Left colon (tissue), 2 donors: ENCODE measurements at regions not wholly inside any gene's neighbourhood (a gene's known extent, or its start where the extent isn't known, plus 50 kb on each side); places are given as distances from the start of the nearest gene placed in this dataset.

Experiments used
- ATAC-seq: fragments of 200-7000 bp; cut with Tn5 transposase; one replicate; pipeline ENCODE4 v1.9.1; 2020; ENCODE audit warnings: mild to moderate bottlenecking, moderate library complexity
- DNase-seq, 2 donors: peaks; one replicate each; pipeline ENCODE4 v3.0.0-alpha.2; 2020
- intact Hi-C, 2 donors: fragments of 100-400 bp; cut with DNase I in 1 of 2; cut with micrococcal nuclease in 1 of 2; formaldehyde crosslinking; loops; one replicate each; pipeline versions ENCODE4 v1.11.2 to v1.14.0; 2022; cut with DNase I, micrococcal nuclease
- donor health status: DM: no; HTN: no; CAD: no.
- donor health status: DM: yes; HTN: yes; CAD: no.

GRCh38 chr18:39835303-39836030 lies 2119.6 kb upstream of the PIK3C3 start:
- intact Hi-C loops: no loop called here
- no peak for ATAC-seq
- no peak for DNase-seq

DNA sequence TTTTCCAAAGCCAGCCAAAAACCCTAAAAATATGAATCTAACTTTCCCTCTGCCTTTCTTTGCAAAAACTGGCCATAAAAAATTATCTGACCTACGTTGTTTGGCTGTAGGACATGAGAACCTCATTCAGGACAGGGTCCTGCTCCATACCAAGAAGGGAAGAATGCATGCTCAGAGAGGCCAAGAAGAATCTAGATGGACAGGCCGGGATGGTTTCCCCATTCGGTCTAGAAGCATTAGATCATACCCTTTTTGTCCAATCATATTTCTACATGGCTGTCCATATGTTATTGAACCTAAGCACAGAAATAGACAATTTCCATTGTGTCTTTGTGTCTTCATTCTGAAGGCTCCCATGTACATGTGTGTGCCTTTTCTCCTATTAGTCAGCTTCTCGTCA lies 2120.4 kb upstream of the PIK3C3 start:
- DNase-seq (no peak), ATAC-seq (no peak)
- intact Hi-C loops: no loop called here

DNA sequence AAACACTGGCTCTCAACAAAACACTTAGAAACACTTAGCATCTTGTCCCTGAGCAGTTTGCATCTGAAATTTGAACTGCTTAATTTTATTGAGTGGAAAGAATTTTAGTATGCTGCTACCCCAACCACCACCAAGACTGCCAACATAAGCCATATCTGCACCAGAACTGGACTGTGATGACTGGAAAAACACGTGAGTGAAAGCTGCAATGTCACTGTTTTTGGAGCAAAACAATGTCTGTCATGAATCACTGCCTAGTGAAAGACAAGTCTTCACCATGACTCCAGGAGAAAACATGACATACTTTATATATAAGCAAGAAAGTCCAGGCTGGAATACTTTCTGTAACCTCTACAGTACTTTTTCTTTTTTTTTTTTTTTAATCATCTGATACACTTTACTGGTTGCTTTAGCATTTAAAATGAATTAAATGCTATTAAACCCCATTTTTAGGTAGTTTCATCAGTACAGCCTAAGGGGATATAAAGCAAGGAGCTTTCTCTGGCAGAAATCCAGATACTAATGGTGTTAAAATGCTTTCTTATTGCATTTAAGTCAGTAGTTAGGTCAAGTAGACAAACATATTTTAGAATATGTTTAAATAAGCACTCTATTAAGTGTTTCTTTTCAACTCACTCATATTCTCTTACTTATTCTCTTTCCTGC lies 2129.4 kb upstream of the PIK3C3 start:
- DNase-seq (no peak), ATAC-seq (no peak)
- intact Hi-C loops: no loop called here

DNA sequence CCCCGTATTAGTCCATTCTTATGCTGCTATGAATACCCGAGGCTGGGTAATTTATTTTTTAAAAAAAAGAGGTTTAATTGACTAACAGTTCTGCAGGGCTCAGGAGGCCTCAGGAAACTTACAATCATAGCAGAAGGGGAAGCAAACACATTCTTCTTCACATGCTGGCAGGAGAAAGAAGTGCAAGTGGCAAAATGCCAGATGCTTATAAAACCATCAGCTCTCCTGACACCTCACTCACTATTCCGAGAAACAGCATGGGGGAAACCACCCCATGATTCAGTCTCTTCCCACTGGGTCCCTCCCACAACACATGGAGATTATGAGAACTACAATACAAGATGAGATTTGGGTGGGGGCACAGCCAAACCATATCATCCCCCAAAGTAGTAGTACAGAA lies 2148.5 kb upstream of the PIK3C3 start:
- intact Hi-C loops: no loop called here
- DNase-seq (no peak), ATAC-seq (peak; percentile 31)

- DNase-seq: no peak
- intact Hi-C loops: no loop called here
- ATAC-seq: no peak
Measured at GRCh38 chr18:39805218-39805617, 2149.8 kb upstream of the PIK3C3 start.

GRCh38 chr18:39802648-39803229 lies 2152.3 kb upstream of the PIK3C3 start:
- no peak for DNase-seq
- ATAC-seq: no peak
- intact Hi-C loops: no loop called here

DNA sequence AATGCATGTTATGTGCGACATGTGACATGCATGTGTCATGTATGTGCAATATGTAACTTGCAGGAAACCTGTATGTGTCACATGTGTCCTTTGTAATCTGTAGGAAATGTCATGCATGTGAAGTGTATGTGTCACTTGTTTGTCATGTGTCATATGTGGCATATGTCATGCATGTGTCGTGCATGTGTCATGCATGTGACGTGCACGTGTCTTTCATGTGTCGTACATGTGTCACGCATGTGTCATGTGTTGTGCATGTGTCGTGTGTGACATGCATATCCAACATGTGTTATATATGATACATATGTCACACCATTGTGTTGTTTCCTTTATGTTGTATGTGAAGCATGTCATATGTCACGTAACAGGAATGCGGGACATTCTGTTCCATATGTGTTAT lies 2153.2 kb upstream of the PIK3C3 start:
- ATAC-seq (no peak), DNase-seq (no peak)
- intact Hi-C loops: no loop called here

DNA sequence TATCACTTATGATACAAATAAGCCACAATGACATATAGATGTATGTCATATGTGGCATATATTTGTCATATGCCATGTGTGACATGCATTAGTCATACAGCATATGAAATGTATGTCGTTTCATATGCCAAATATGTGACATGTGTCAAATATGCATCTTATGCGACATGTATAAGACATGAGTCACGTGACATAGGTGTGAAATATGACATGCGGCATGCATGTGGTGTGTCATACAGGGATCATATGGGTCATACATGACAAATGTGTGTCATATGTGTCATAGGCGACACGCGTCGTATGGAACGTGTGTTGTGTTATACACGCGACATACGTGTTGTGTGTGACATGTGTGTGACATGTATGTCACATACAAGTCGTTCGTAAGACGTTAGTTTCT lies 2154.0 kb upstream of the PIK3C3 start:
- ATAC-seq: no peak
- DNase-seq: no peak
- intact Hi-C loops: no loop called here

- peak in 1 of 2 donors; percentile 34 for DNase-seq
- ATAC-seq: peak; percentile 68
- intact Hi-C loops: no loop called here
Measured at GRCh38 chr18:39799006-39799405, 2156.0 kb upstream of the PIK3C3 start.

- DNase-seq: no peak
- intact Hi-C loops: no loop called here
- peak; percentile 68 for ATAC-seq
Measured at GRCh38 chr18:39796393-39796792, 2158.6 kb upstream of the PIK3C3 start.

- ATAC-seq: no peak
- intact Hi-C loops: no loop called here
- DNase-seq: no peak
Measured at GRCh38 chr18:39795350-39795749, 2159.7 kb upstream of the PIK3C3 start.

DNA sequence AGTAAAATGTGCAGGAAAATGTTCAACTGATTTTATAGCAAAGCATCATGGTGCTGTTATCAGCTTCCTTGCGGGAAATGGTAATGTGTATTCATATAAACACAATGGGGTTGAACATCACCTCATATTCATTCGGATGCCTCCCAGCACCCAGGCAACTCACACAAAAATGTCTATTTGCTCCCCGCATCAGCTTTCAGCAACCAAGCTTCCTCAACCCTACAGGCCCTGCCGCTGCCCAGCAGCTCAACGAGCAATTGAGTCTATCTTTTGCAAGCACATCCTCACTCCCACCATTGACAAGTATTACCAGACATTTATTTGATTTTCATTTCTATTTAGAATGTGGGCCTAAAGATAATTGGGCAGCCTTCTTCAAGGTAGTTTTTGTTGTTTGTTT lies 2161.4 kb upstream of the PIK3C3 start:
- intact Hi-C loops: no loop called here
- DNase-seq: no peak
- ATAC-seq: no peak

DNA sequence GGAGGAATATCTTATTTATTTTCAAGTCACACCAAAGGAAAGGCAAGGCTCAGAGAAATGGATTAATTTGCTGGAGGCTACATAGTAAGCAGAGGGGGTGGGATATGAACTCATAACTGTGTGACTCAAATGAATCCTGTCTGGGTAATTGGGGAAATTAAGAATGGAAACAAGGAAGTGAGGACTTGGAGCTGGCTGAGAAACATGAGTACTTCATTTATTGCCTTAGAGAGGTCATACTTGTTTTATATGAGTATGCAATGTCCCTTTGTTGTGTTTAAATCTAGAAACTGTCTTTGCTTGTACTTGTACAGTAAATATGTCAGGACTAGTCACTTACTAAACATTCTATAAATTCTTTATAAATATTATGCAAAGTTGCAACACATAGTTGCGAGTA lies 2166.7 kb upstream of the PIK3C3 start:
- intact Hi-C loops: no loop called here
- ATAC-seq (peak; percentile 78), DNase-seq (no peak)

DNA sequence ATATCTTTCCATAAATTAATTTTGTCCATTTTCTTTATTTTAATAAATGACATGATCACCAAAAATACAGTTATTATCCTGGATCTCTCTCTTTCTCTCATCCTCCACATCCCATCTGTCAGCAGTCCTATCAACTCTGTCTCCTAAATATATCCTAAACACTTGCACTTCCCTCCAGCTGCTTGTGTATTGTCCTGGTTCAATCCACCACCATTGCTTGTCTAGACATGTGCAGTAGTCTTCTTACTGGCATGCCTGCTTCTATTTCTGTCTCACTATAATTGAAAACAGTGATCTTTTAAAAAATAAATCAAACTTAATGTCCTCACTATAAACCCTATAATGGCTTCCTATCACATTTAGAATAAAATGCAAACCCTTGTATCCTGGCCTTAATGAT lies 2168.6 kb upstream of the PIK3C3 start:
- intact Hi-C loops: no loop called here
- DNase-seq: no peak
- no peak for ATAC-seq

- DNase-seq: no peak
- no peak for ATAC-seq
- intact Hi-C loops: no loop called here
Measured at GRCh38 chr18:39784541-39784940, 2170.5 kb upstream of the PIK3C3 start.

DNA sequence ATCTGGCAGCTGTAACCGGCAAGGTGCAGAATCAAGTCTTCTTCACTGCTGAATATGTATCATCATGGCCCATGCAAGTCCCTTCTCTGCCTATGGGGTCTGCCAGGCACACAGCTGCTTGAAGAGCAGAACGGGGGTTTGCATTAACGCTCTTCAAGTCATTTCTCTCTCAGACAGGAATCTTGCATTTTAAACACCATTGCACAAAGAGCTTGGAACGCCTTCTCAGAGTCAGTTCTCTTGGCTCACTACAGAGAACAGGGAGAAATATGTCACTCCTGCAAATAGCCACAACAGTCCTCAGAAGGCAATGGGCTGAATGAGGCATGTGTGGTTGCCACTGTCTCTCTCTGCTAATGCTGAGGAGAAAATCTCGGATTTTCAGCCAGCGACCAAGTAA lies 2173.5 kb upstream of the PIK3C3 start:
- intact Hi-C loops: no loop called here
- DNase-seq (no peak), ATAC-seq (no peak)

GRCh38 chr18:39780774-39781173 lies 2174.3 kb upstream of the PIK3C3 start:
- ATAC-seq (no peak), DNase-seq (no peak)
- intact Hi-C loops: no loop called here

DNA sequence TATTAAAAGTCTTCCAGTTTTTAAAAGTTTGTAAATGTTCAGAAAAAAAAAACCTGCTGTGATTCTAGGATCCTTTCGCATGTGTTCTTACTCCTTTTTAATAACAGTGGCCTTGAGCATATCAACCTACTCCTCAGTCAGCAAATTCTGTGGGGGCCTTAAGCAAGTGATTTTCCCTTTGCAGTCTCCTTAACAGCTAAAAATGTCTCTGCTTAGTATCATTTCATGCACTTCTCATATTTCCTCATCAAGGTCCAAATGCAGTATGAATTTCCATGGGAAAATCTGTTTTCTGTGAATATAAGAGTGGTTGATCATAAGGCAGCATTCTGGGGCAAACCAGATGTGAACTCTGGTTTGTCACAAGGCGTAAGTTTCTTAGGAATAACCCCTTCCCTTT lies 2175.1 kb upstream of the PIK3C3 start:
- ATAC-seq (no peak), DNase-seq (no peak)
- intact Hi-C loops: no loop called here

DNA sequence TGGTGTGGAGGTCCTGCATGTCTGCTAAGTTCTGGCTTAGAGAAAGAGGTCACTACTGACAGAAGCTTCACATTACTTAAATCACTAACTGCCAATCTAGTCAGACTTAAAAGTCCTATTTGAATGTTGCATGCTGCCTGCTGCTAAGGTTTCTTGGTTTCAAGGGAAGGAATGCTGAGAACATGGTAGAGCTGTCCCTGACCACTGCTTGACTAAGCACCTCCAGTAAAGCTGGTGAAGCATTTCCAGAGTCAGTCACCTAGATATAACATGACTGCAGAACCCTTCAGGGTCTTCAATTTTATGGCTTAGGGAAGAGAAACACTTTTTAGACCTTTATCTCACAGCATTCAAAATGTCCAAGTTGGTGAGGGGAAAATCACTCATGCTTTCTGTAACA lies 2178.3 kb upstream of the PIK3C3 start:
- no peak for ATAC-seq
- no peak for DNase-seq
- intact Hi-C loops: no loop called here

DNA sequence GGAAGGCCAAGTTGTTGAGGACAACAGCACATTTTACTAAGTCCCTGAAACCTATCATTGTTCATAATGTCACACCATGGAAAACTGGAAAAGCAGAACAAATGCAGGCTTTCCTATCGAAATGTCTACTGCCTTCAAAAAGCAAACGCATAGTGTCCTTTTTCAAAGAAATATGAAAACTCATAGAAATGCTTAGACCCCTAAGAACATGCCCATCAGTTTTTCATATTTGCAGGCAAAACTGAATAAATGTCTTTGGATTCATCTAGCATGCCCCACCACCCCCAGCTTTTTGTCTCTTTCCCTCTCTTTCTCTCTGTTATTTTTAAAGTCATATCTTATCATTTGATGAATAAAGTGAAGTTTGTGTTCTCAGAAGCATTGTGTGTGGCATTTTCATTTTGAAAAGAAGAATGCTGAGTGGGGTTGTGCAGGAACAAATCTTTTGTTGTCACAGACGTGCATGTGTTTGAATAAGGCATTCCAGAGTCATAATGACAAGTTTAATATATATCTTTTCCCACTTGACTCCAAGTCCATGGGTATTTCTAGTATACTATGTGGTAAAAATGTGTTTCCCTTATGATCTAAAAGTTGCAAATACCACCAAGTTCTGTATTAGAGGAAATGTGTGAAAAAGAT lies 2180.0 kb upstream of the PIK3C3 start:
- DNase-seq: no peak
- intact Hi-C loops: no loop called here
- ATAC-seq: no peak
